ENCODE measurements at regions not wholly inside any gene's neighbourhood (a gene's known extent, or its start where the extent isn't known, plus 50 kb on each side); places are given as distances from the start of the nearest gene placed in this dataset.

GRCh38 chr14:97025722-97026121 is 228.5 kb downstream of the VRK1 start (continued):
- TF ChIP-seq ZBTB46 (CRISPR knock-in tag; IDR thresholded peaks at IDR 0.05; ENCODE audit: borderline replicate concordance) (no peak), HIC2 (CRISPR knock-in tag; IDR thresholded peaks at IDR 0.05; ENCODE audit: low read depth) (no peak), CBX5 (CRISPR knock-in tag; IDR thresholded peaks at IDR 0.05; ENCODE audit: borderline replicate concordance) (no peak), NR1H2 (CRISPR knock-in tag; IDR thresholded peaks at IDR 0.05; ENCODE audit: borderline replicate concordance, low read depth) (no peak), MEIS2 (CRISPR knock-in tag; IDR thresholded peaks at IDR 0.05) (no peak)

GRCh38 chr14:97027256-97027999 is 230.2 kb downstream of the VRK1 start:
- CTCF ChIA-PET (ENCODE audit: low intra/inter-chr PET ratio, low total read pairs): no interaction called here
- TF ChIP-seq HHEX (CRISPR knock-in tag; IDR thresholded peaks at IDR 0.05): no peak
- TF ChIP-seq MYNN (CRISPR knock-in tag; IDR thresholded peaks at IDR 0.05; ENCODE audit: low read depth): no peak
- TF ChIP-seq SOX6 (IDR thresholded peaks at IDR 0.05): no peak
- peak; percentile 63 for TF ChIP-seq SOX6 (CRISPR knock-in tag; IDR thresholded peaks at IDR 0.05)
- TF ChIP-seq FOXO1 (CRISPR knock-in tag; IDR thresholded peaks at IDR 0.05): 0 out of 2 replicates have a peak, but pooled peaks have one; percentile 11
- no peak for TF ChIP-seq HNRNPH1 (optimal IDR thresholded peaks at IDR 0.05; ENCODE audit: low read depth, low read length)
- TF ChIP-seq LBX2 (CRISPR knock-in tag; IDR thresholded peaks at IDR 0.05; ENCODE audit: borderline replicate concordance): no peak
- no peak for TF ChIP-seq RELA (CRISPR knock-in tag; IDR thresholded peaks at IDR 0.05)
- no peak for TF ChIP-seq ZNF326 (CRISPR knock-in tag; IDR thresholded peaks at IDR 0.05; ENCODE audit: borderline replicate concordance)
- no peak for TF ChIP-seq ZNF17 (CRISPR knock-in tag; IDR thresholded peaks at IDR 0.05)
- TF ChIP-seq ZNF790 (CRISPR knock-in tag; IDR thresholded peaks at IDR 0.05; ENCODE audit: borderline replicate concordance): no peak

More at GRCh38 chr14:97027256-97027999, 230.2 kb downstream of the VRK1 start:
- intact Hi-C loops (cut with micrococcal nuclease; ENCODE audit: unreplicated experiment) (no loop called here), in situ Hi-C loops (cut with HindIII; ENCODE audit: extremely low pct_ligation_motif_present, low pct_unique_long_range_greater_than_20kb) (no loop called here)
- no peak overlapping the region for H3K4me2 ChIP-seq (ENCODE audit: low read depth, low read length)
- H3K27me3 ChIP-seq (ENCODE audit: control insufficient read depth in 1 of 2, insufficient read depth in 2 of 2, low read length in 2 of 2): peaks cover 2 to 34% of the 10 kb centered on the region in 2 experiments; a peak in 3 of 5 replicates
- no peaks in the 10 kb centered on the region for H3K36me3 ChIP-seq (replicated peaks in 1 of 2; ENCODE audit: control insufficient read depth in 1 of 2, insufficient read depth in 2 of 2, low read length in 2 of 2)
- BruUV-seq (replicated peaks): no TSS peak
- 0 out of 3 replicates have a peak, but pooled peaks have one; percentile 38 for ATAC-seq
- 2% methylated on average over 7 of the region's 12 CpGs for WGBS (ENCODE audit: low lambda C conversion rate)
- FAIRE-seq: no peak
- H3K4me3 ChIP-seq (replicated peaks in 1 of 3; ENCODE audit: insufficient read depth in 1 of 3, low read depth in 2 of 3, low read length in 3 of 3): no peak overlapping the region
- no peak for DNase-seq (ENCODE audit: low spot score)
- H3K4me1 ChIP-seq (ENCODE audit: insufficient read depth, low read length): no peaks in the 10 kb centered on the region; the same call in 1 of the 2 replicates
- H2AFZ ChIP-seq (ENCODE audit: low read length): no peak overlapping the region
- POLR2A ChIA-PET: no interaction called here
- no peak overlapping the region for H3K9ac ChIP-seq (ENCODE audit: insufficient read depth, low read depth, low read length)
- no peaks in the 10 kb centered on the region for H4K20me1 ChIP-seq (ENCODE audit: insufficient read depth, low read length)
- H3K79me2 ChIP-seq (ENCODE audit: insufficient read depth, low read length): no peaks in the 10 kb centered on the region
- no peaks in the 10 kb centered on the region for H3K9me3 ChIP-seq (ENCODE audit: low read length)
- H3K27ac ChIP-seq (ENCODE audit: extremely low read length, insufficient read depth, low read length): no peak overlapping the region

Measured in HepG2 (cell line).